HPDE6-E6E7 (cell line): ENCODE measurements at regions not wholly inside any gene's neighbourhood (a gene's known extent, or its start where the extent isn't known, plus 50 kb on each side); places are given as distances from the start of the nearest gene placed in this dataset.
"Not testable (repeated sequence)": the region's sequence is repeated elsewhere in the genome, so short reads cannot be mapped to it uniquely, and the experiment has no call there.

Experiments
- DNase-seq: peaks from one replicate; pipeline ENCODE4 v3.0.0; 2011; ENCODE audit warnings: missing footprints; ENCODE audit errors: extremely low spot score

GRCh38 chr2:107700073-107700472, 126.6 kb upstream of the RGPD4 start:
- no peak for DNase-seq

GRCh38 chr2:107711941-107712340, 114.8 kb upstream of the RGPD4 start:
- DNase-seq, result no peak

GRCh38 chr2:107712857-107713256, 113.8 kb upstream of the RGPD4 start:
- no peak for DNase-seq

GRCh38 chr2:107717661-107718060, 109.0 kb upstream of the RGPD4 start:
- no peak for DNase-seq

- DNase-seq, result no peak
Observed at GRCh38 chr2:107719141-107719540, 107.6 kb upstream of the RGPD4 start.

- no peak for DNase-seq
Observed at GRCh38 chr2:107719836-107720235, 106.9 kb upstream of the RGPD4 start.

- no peak for DNase-seq
Observed at GRCh38 chr2:107721178-107721577, 105.5 kb upstream of the RGPD4 start.

DNA sequence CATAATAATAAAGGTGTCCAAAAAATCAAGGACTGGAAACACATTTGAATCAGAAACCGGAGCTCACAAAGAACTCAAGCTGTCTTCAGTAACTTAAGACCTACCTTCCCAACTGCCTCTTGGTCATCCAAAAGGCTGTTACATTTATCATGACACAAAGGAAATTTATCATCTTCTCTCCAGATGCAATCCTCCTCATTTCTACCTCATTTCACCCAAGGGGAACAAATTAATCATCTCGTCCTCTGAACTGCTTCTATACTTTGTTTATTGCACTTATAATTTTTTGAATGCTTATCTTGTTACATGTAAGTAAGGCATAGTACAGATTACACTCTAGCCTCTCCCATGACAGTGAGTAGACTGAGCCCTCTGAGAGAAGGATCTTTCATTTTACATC, 105.1 kb upstream of the RGPD4 start:
- no peak for DNase-seq

DNA sequence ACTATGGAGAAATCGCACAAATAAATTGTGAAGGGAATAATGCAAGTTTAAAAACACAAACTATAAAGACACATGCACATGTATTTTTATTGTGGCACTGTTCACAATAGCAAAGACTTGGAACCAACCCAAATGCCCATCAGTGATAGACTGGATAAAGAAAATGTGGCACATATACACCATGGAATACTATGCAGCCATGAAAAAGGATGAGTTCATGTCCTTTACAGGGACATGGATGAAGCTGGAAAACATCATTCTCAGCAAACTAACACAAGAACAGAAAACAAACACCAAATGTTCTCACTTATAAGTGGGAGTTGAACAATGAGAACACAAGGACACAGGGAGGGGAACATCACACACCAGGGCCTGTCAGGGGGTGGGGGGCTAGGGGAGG, 100.9 kb upstream of the RGPD4 start:
- not testable (repeated sequence) for DNase-seq

DNA sequence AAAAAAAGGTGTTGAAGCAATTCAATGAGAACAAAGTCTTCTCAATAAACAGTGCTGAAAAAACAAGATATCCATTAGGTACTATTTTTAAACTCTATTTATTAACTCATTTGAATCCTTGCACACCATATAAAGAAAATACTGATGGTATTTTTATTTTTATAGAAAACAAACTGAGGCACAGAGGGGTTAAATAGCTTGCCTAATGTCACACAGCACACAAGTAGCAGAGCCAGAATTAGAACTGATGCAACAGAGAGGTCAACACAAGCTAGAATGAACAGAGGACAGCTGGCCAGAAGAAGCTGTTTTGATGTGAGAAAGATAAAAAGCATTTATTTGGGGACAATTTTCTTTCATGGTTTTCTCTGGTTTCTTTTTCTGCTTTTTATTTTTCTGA, 99.4 kb upstream of the RGPD4 start:
- no peak for DNase-seq

DNA sequence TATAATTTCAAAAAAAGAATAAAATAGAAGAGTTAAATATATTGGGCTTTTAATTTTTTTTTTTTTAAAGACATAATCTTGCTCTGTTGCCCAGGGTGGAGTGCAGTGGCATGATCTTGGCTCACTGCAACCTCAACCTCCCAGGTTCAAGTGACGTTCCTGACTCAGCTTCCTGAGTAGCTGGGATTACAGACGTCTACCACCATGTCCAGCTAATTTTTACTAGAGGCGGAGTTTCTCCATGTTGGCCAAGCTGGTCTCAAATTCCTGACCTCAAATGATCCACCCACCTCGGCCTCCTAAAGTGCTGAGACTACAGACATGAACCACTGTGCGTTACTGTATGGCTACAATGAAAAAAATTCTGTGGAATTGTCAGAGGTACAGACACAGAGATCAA, 98.1 kb upstream of the RGPD4 start:
- DNase-seq, result no peak

DNA sequence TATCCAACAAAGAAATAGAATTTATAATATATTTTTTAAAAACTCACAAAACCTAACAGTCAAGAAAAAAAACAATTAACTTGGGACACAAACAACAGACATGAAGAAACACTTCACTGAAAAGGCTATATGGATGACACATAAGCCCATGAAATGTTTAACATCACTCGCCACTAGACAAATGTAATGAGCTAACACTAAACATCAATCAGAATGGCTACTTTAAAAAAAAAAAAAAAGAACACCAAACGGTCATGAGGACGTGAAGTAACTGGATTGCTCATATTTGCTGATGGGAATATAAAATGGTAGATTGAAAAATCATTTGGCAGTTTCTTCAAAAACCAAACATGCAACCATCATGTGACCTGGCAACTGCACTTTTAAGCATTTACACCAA, 97.3 kb upstream of the RGPD4 start:
- no peak for DNase-seq

DNA sequence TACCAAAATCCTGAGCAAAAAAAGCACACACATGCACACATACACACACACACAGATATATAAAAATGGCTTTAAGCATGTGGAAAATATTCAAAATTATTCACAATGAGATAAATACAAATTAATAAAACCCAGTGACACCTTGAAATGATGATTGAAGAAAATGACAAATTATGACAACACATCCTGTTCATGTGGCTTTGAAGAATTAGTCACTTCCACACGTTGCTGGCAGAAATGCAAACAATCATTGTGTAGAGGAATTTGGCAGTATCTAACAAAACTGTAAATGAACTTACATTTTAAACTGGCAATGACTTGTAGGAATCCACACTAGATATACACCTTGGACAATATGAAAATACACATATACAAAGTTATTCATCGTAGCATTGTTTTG, 95.8 kb upstream of the RGPD4 start:
- DNase-seq, result no peak

- no peak for DNase-seq
Observed at GRCh38 chr2:107731435-107731834, 95.3 kb upstream of the RGPD4 start.

GRCh38 chr2:107735201-107735600, 91.5 kb upstream of the RGPD4 start:
- DNase-seq, result no peak

DNA sequence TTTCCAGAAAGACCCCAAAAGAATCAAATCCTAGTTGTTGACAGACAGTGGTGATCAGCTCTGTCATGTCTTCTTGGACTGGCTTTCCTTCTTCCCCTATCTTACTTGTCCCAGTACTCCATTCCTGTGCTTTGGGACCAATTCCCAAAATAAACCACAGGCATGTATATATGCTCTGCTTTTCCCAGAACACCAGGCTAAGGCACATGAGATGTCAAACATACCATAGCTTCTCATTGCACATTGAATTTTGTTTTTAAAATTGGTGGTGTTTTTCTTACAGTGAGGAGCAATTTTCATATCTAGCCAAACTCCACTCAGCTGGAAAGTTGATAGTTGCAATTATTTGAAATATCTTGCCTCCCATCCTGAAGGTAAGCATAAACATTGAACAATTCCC, 88.9 kb upstream of the RGPD4 start:
- no peak for DNase-seq

- no peak for DNase-seq
Observed at GRCh38 chr2:107738266-107738665, 88.4 kb upstream of the RGPD4 start.

- DNase-seq, result no peak
Observed at GRCh38 chr2:107740300-107740699, 86.4 kb upstream of the RGPD4 start.

DNA sequence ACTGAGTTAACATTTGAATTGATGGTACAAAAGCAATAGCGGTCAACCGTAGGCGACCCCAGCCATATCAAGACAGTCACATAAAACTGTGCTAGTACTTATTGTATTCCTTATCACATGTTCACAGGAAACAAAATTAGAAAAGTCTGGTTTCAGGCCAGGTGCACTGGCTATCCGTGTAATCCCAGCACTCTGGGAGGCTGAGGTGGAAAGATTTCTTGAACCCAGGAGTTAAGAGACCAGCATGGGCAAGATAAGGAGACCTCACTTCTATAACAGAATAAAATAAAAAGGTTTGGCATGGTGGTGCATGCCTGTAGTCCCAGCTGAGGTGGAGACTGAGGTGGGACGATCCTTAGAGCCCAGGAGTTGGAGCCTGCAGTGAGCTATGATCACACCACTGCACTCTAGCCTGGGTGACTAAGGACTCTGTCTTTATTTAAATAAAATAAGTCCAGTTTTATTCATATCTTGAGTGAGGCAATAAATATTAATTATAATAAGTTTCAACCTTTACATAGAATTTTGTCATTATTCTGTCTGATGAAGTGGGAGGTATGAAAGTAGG, 84.1 kb upstream of the RGPD4 start:
- DNase-seq, result no peak

GRCh38 chr2:107743274-107743673, 83.4 kb upstream of the RGPD4 start:
- DNase-seq, result no peak

DNA sequence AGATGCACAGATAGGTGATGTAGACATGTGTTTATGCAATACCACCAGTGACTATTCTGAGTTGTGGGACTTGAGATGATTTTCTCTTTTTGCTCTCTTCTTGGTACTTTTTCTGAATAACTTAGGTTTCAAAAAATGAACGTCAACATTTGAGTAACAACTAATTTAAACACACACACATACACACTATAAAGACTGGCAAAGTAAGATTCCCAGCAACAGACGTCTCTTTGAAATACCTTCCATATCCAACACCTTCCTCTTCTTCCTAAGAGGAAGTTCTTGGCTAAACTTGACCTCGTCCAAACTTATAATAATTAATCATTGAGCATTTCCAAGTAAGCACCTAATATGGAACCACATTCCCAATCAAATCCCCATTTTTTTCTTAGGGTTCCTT, 81.6 kb upstream of the RGPD4 start:
- no peak for DNase-seq

DNA sequence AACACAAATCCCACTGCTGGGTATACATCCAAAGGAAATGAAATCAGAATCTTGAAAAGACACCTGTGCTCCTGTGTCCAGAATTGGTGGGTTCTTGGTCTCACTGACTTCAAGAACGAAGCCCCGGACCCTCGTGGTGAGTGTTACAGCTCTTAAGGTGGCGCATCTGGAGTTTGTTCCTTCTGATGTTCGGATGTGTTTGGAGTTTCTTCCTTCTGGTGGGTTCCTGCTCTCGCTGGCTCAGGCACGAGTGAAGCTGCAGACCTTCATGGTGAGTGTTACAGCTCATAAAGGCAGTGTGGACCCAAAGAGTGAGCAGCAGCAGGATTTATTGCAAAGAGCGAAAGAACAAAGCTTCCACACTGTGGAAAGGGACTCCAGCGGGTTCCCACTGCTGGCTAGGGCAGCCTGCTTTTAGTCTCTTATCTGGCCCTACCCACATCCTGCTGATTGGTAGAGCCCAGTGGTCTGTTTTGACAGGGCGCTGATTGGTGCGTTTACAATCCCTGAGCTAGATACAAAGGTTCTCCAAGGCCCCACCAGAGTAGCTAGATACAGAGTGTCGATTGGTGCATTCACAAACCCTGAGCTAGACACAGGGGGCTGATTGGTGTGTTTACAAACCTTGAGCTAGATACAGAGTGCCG, 80.0 kb upstream of the RGPD4 start:
- DNase-seq, result not testable (repeated sequence)

- not testable (repeated sequence) for DNase-seq
Observed at GRCh38 chr2:107747199-107747963, 79.3 kb upstream of the RGPD4 start.
